Stimulated activated CD8-positive, alpha-beta memory T cell treated with anti-CD3 and anti-CD28 coated beads, Interleukin-4, amount 100 ng/mL, for 48 hours (primary cell): ENCODE measurements at regions not wholly inside any gene's neighbourhood (a gene's known extent, or its start where the extent isn't known, plus 50 kb on each side); places are given as distances from the start of the nearest gene placed in this dataset.

Experiments
- DNase-seq: peaks from one replicate; pipeline ENCODE4 v3.0.0-alpha.2; 2020

DNA sequence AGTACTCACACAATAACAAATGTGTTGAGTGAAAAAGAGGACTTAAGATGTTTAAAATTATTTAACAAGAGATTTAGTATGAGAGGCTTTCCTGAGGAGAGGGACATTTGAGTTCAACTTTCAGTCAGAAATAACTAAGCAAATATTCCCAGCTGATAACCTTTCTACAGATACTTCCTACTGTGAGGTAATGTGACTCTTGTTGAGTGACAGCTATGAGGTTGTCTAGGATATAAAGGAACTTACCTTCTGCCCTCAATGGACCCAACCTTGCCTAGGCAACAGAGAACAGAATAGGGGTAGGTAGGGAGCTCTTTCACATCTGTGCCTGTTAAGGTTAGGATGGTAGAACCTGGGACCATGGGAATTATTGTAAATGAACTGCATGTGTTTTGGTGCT lies 54.7 kb downstream of the GLUD2 start:
- DNase-seq: no peak

DNA sequence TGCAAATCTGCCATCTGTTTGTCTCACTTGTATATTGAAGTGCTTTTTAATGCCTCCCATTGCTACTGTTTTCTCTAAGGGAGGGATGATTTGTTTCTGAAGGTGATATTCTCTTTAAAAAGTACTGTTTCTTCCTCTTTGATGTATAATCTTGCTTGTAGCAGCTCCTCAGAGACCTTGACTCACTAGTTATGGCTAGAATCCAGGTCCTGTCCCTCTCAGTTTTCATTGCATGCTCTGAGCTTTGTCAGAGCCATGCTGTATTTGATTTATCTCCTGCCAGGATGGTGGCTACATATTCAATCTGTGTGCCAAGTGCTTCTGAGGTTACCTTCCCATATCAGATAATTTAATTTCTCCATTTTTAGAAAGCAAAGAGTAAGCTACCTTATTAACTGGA lies 56.0 kb downstream of the GLUD2 start:
- no peak for DNase-seq

DNA sequence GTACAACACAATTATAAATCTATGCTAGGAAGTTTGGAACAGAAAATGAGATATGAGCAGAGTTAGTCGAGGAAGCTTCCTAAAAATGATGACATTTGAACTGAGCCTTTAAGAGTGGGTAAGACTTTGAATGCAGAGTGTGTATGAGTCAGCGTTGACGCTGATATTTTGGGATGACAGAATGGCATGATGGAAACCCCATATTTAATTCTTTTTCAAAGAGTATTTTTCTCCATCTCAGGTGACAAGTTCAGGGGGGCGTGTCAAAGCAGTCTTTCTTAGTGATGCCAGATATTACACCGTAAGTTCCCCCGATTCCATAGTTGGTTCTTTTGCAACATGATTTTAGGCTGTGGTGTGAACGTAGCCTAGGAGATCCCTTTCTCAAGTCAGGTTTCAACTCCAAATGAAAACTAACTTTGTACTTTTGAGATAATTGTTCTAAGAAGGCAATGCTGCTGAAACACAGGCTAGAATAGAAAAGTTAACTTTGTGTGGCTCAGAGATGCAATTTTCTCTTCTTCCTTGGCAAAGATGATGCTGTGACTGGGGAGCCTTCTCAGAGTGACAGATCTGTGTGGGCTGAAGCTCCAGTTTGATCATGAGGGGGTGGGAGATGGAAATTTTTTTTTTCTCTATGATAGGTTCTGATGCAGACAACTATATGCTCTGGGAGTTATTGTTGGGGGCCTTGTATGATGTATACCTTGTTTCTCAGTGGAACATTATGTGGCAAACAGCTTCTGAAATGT lies 59.2 kb downstream of the GLUD2 start:
- DNase-seq: no peak

DNA sequence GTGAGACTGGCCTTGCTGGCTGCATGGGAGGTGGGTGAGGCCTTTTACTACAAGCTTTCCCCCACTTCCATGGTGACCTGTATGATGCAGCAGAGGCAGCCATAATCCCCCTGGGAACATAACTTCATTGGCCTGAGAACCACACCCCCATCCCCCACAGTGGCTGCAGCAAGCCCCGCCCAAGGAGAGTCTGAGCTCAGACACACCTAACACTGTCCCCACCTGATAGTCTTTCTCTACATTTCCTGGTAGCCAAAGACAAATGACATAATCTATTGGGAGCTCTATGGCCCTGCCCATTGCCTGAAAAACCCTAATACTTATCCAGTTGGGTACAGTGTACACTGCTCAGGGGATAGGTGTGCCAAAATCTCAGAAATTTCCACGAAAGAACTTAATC lies 62.6 kb downstream of the GLUD2 start:
- DNase-seq: no peak

DNA sequence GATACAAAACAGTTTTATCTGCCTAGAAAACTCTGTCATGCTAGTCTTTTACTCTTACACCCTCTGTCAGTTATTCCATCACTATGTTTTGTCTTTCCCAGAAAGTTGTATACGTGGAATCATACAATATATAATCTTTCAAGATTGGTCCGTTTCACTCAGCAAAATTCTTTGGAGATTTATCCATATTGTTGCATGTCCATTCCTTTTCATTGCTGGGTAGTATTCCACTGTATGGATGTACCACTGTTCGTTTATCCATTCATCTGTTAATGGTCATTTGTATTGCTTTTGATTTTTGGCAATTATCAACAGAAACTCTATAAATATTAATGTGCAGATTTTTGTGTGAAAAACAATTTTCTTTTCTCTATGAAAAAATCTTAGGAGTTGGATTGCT lies 63.1 kb downstream of the GLUD2 start:
- no peak for DNase-seq

DNA sequence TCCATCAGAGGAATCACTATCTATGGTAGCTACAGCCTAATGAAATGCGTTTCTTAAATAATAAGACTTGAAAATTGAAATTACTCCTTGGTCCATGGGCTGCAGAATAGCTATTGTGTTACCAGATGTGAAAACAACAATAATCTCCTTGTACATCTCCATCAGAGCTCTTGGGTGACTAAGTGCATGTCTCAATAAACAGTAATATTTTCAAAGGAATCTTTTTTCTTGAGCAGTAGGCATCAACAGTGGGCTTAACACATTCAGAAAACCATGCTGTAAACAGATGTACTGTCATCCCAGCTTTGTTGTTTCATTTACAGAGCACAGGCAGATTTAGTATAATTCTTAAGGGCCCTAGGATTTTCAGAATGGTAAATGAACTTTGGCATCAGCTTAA lies 67.3 kb downstream of the GLUD2 start:
- DNase-seq: no peak

DNA sequence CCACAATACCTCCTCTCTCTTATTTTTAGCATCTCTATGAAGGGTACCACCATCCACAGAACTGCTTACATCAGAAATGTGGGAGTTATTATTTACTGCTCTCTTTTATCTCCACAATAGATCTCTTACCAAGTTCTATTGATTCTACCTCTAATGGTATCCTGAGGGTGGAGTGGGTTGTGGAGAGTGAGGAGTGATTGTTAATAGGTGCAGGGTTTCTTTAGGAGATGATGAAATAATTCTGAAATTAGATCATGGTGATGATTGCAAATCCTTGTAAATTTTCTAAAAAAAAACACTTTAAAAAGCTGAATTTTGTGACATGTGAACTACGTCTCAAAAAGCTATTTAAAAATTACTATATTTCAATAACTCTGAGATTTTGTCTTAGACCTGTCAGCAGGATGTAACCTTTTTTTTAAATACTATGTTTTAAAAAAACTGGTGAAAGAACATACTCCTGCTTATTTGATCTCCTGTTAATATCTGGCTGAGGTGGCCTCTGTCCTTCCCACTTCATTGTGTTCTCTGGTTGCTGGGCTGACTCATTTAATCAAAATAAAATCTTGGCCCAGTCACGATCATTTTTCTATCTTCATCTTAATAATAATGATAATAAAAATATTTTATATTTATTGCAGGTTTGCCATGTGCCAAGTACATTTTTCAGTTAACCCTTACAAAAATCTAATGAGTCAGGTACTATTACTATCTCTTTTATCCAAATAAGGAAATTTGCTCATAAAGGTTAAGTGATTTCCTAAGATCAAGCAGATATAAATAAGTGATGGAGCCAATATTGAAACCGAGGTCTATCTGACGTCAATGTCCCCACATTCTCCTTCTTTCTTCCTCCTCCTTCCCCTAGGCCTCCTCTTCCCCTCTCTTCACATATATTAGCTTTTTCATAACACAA lies 73.5 kb downstream of the GLUD2 start:
- DNase-seq: no peak

DNA sequence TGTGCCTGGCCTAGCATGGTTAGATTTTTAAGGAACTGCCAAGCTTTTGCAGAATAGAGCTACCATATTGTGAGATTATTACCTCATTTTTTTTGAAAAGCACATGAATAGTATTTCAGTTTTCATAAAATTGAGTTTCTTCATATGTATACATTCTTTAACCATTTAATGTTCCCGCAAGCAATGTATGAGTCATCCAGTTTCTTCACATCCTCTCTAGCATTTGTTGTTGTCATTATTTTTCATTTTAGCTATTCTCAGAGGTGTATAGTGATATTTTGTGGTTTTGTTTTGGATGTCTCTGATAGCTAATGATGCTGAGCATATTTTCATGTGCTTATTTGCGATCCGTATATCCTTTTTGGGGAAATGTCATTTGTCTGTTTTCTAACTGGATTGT lies 74.9 kb downstream of the GLUD2 start:
- no peak for DNase-seq

DNA sequence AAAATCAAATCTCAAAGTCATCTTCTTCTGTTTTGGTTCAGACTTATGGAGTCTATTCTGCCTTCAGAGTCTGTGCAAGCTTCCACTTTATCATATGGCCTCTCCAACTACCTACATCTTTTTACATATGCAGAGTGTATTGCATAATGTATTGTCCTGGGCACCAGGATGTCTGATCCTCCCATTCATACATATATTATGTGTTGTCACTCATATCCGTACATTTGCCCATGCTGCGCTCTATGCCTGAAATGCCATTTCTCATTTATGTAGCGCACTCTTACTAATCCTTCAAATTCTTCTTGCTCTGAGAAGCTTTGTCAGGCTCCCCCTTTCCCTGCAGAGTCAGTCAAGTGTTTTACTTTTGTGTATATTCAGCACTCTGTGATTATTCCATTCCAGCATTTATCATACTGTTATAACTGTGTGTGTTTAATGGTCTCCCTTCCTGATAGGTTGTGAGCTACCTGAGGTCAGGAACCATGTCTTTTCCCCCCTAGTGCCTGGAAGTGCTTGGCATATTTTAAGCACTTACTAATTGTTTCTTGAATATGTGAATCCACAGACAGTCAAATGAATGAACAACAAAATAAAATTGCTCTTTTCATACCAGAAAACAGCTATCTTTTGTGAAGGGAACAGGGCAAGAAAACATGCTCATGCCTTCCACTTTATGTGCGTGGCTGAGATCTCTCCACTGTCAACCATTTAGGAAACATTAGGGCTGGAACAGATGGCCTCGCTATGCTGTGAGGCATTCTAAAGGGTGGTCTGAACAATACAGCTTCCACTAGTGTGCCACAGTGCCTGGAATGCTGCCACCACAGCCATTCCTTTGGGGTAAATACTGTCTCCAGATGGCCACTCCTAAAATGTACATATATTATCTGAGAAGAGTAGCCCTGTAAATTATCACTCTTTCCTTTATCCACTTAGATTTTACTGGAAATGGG lies 81.8 kb downstream of the GLUD2 start:
- no peak for DNase-seq

DNA sequence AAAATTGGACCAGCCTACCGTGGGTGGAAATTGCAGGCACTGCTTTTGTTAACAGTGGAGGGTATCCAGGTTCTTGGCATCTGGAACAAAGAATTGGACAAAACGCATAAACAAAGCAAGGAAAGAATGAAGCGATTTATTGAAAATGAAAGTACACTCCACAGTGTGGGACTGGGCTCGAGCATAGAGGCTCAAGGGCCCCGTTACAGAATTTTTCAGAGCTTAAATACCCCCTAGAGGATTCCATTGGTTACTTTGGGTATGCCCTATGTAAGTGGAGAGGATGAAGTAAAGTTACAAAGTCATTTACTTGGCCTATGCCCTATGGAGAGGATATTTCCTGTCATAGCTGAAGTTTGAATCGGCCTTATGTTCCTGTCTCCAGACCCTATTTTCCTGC lies 85.3 kb downstream of the GLUD2 start:
- no peak for DNase-seq

DNA sequence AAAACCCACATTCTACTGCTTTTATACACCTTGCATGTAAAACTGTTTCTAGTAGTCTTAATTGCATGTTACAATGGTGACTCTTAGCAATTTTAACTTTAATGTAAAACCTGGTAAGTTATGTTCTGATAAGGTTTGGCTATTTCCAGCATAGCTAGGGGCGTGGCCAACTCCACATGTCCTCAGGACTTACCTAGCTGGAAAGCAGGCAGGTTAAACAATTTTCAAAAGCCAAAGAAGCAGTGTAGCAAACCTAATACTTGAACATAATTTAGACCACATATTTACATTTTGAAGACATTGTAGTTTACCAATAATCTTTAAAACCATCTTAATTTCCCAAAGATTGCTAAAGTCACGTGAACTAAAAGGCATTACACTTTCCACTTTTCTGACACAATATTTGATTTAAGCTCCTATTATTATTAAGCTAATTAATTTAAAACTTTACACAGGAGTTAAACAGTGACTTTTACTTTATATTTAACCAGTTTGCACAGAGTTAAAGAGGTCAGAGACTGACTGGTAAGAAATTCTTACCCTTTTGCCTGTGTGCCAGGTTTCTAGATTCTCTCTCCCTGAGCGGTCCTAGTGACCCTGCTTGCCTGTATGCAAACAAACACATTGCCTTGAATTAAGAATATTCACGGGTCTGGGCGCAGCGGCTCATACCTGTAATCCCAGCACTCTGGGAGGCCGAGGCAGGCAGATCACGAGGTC lies 88.2 kb downstream of the GLUD2 start:
- DNase-seq: no peak

DNA sequence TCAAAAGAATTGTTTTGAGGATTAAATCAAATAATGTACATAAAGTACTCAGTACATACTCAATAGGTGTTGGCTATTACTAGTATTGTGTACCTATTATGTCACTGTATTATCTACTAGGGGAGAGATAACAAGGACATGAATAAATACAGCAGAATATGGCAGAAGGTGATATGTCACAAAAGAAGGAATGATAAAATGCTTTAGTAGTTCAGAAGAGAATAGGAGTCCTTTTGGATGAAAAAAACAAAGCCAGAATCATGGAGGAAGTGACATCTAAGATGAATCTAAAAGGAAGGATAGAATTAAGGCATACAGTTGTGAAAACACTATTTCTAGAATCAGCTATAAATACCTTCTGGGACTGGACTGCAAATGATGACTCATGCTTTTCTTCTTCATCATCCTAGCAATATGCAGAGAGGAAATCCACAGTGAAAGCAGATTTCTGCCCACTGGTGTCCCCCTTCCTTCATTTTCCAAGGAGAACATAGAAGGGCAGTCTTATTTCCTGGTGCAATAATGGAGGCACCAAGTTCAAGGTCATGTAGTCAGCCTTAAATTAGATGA lies 98.7 kb downstream of the GLUD2 start:
- no peak for DNase-seq

DNA sequence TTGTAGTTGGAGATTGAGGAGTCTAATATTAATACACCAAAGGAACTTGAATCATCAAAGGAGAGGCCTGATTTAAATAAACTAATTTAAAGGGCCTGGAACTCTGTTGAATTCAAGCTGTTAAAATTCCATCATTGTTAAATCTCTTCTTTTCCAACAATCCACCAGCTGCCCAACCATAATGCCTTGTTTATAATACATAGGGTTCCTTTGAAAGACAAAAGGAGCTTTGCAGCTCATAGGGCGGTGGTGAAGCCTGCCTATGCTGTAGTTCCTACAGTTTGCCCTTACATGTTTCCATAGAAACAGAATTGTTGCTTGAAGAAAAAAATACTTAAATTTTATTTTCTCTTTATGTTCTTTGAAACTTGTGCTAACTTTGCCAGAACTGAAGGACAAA lies 102.8 kb downstream of the GLUD2 start:
- DNase-seq: no peak

DNA sequence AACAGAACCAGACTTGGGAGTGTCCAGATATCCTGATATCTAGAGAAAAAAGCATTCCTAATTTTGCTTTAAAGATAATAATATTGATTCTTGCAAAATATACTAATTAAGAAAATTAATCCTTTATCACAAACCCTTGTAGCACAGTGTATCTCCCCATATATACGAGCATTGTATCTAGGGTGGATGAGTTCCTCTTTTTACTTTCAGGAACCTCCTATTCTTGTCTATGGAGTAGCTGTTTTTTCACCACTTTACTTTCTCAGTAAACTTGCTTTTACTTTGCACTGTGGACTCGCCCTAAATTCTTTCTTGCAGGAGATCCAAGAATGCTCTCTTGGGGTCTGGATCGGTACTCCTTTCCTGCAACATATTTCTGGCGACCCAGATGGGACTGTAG lies 103.9 kb downstream of the GLUD2 start:
- DNase-seq: no peak

DNA sequence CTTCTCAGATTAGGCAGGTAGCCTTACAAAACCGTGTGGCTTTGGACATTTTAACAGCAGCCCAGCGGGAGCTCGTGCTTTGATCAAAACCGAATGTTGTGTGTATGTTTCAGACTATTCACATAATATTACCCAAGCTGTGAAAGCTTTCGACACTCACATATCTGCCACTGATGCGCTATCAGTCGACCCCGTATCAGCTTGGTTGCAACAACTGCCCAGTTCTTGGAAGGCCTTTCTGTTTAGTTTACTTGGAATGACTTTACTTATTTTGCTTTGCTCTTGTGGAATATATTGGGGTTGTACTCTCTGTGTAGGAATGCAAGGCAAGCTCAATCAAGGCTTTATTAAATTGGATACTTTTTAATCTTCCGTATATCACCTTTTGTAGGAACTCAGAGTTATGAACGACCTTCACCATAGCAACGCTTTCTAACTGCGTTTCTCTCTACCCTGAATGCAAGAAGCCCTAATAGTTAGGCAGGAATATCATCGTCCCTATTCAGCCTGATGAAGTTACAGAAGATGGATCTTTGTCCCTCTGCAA lies 107.5 kb downstream of the GLUD2 start:
- DNase-seq: no peak

DNA sequence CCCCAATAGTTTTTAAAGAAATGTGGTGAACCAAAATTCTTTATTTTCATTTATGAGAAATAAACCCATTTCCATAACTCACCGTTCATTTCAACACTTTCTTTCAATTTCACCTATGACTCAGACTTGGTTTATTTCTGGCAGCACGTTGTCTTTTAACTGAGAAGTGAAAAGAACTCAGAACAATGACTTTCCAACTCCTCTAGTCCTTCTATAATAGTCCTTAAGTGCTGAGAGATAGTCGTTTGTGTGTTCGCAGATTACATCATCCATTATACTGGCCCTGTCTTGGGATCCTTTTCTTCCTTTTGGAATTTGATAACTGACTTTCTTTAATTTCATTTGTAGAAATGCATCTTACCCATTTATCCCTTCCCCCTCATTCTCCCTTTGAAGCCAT lies 113.6 kb downstream of the GLUD2 start:
- DNase-seq: no peak

DNA sequence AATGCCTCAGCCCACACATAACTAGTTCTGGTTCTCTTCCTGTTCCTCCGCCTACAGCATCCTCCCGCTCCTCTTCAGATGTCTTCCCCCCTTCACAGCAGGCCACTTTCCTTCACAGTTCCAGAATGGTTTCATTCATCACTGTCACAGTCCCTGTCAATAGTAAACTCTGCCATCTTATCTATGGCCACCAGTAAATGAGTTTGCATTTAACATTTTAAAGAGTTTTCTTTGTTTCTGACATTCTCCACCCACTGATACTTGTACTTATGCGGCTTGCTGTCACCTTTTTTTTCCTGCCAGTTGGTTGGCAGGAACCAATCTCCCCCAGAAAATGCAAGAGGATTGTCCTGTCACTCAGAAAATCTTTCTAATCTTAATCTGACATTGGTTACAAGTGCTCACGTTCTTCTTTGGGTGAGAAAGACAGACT lies 114.1 kb downstream of the GLUD2 start:
- peak; percentile 24 for DNase-seq

DNA sequence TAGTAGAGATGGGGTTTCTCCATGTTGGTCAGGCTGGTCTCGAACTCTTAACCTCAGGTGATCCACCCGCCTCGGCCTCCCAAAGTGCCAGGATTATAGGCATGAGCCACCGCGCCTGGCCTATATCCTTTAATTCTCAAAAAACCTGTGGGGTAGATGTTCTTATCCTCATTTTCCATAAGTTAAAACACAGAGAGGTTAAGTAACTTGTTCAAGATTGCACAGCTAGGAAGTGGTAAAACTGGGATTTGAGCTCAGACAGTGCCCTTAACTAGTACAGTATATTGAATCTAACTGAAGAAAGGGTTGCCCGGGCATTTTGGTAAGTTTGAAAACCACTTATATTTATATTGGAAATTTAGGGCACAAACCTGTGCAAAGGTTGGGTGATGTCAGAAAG lies 116.0 kb downstream of the GLUD2 start:
- DNase-seq: no peak

DNA sequence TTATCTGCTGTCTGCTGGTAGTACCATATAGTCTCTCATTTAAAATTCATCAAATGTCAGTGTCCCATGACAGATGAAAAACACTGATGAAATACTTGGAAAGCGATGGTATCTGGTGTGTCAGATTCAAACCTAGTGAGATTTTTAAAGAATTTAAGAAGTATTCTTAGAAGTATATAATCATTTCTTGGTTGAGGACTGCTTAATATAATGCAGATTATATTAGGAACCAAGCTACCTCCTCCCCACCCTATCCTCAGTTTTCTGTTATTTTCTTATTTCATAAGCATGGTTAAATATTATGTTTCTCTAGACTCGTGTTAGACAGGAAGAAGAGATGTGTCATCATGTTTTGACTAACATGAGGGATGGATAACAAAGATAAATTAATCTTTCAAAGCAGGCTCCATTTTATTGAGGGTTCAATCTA lies 118.5 kb downstream of the GLUD2 start:
- no peak for DNase-seq

DNA sequence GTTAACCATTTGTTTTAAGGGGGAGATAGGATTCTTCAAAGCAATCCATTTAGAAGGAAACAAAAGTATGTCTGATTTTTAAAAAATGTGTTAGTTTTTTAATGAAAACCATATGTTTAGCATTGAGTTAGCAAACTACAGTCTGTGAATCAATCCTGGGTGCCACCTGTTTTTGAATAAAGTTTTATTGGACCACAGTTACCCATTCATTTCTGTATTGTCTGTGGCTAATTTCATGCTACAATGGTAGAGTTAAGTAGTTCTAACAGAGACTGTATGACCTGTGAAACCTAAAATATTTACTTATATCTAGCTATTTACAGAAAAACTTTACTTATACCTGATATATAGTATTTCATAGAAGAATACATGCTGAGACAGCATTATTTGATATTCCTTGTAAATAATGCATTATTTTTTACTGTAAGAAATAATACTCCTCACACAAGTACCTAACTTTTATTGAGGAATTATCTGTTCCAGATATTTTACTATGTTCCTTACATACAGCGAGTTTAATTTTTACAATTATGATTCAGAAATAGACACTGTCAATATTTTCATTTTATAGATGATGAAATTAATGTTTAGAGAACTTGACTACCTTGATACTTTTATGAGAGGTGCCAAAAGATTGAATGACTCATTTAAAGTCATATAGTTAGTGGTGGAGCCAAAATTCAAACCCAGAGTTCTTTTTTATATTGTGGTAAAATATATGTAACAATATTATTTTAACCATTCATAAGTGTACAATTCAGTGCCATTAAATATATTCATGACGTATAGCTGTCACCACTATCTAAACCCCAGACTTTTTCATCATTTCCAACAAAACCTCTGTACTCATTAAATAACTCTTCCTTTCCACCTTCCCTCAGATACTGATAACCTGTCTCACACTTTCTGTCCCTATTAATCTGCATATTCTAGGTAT lies 122.0 kb downstream of the GLUD2 start:
- DNase-seq: no peak

DNA sequence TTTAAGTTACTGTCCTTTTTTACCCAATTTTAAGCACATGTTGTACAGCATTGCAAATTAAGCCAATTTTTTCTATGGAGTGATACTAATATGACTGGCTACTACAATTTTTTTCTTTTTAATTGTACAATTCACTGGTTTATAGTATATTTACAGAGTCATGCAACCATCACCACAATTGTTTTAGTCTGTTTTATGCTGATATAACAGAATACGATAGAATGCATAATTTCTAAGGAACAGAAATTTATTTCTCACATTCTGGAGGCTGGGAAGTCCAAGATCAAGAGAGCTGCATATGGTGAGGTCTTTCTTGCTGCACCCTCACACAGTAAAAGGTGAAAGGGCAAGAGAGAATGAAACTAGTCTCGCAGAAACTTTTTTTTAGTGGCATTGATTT lies 125.3 kb downstream of the GLUD2 start:
- no peak for DNase-seq
